H1 (cell line): ENCODE measurements at regions not wholly inside any gene's neighbourhood (a gene's known extent, or its start where the extent isn't known, plus 50 kb on each side); places are given as distances from the start of the nearest gene placed in this dataset.

ENCODE experiments used
- CTCF ChIA-PET: fragments of 300-600 bp; sonication (Branson Sonifier 250); formaldehyde crosslinking; loops from one replicate; lab custom pipeline; 2021; ENCODE audit not compliant: partially characterized antibody; lab: Charles Lee
- POLR2A ChIA-PET: fragments of 300-600 bp; sonication (Branson Sonifier 250); formaldehyde crosslinking; loops from one replicate; lab custom pipeline; 2021; ENCODE audit warnings: inconsistent platforms; ENCODE audit not compliant: partially characterized antibody; lab: Charles Lee
- DNase-seq, 2 experiments: peaks; one replicate each; pipeline versions ENCODE4 v3.0.0 to v3.0.0-alpha.2; 2010 to 2022; ENCODE audit warnings: low spot score in 2 of 2, low read depth in 1 of 2, mixed read lengths in 1 of 2
- FAIRE-seq: peaks from 2 replicates; lab custom pipeline; 2011; peaks lifted over from hg19 to GRCh38; lab: Jason Lieb, UNC
- H2AFZ ChIP-seq: 2 replicates; pipeline ENCODE4 v1.8.1; 2012; ENCODE audit warnings: low read length, inconsistent platforms
- H2AK5ac ChIP-seq: 2 replicates; pipeline ENCODE4 v1.6.1; 2013; ENCODE audit warnings: low read depth, low read length
- H2BK120ac ChIP-seq: replicated peaks from 2 replicates; pipeline ENCODE3; 2013; ENCODE audit warnings: low read depth, low read length, inconsistent platforms
- H2BK12ac ChIP-seq: 2 replicates; pipeline ENCODE4 v1.6.1; 2013; ENCODE audit warnings: low read depth, low read length
- H2BK15ac ChIP-seq: 2 replicates; pipeline ENCODE4 v1.6.1; 2013; ENCODE audit warnings: low read length
- H2BK20ac ChIP-seq: 2 replicates; pipeline ENCODE4 v1.6.1; 2013; ENCODE audit warnings: low read length
- H2BK5ac ChIP-seq: 2 replicates; pipeline ENCODE4 v1.6.1; 2013; ENCODE audit warnings: low read depth, low read length
- H3K14ac ChIP-seq: 2 replicates; pipeline ENCODE4 v1.6.1; 2013; ENCODE audit warnings: inconsistent platforms; ENCODE audit not compliant: insufficient read length
- H3K18ac ChIP-seq: 2 replicates; pipeline ENCODE4 v1.6.1; 2013; ENCODE audit warnings: low read length; ENCODE audit errors: extremely low read depth
- H3K23ac ChIP-seq: 2 replicates; pipeline ENCODE4 v1.6.1; 2013; ENCODE audit warnings: inconsistent platforms; ENCODE audit not compliant: insufficient read length
- H3K23me2 ChIP-seq: 2 replicates; pipeline ENCODE4 v1.6.1; 2013; ENCODE audit warnings: low read depth, low read length
- H3K27ac ChIP-seq: 2 replicates; pipeline ENCODE4 v1.6.1; 2011; ENCODE audit warnings: low read depth, low read length, inconsistent platforms
- H3K27me3 ChIP-seq, 4 experiments: replicated peaks in 1 of 4; 1 replicate in 1 of 4; 2 replicates in 3 of 4; pipeline versions ENCODE4 v1.6.1 to v1.8.1; 2011 to 2013; ENCODE audit warnings: low read length in 3 of 4, mild to moderate bottlenecking in 3 of 4, inconsistent platforms in 2 of 4, mixed read lengths in 2 of 4, moderate library complexity in 1 of 4; ENCODE audit not compliant: control insufficient read depth in 3 of 4, insufficient read depth in 3 of 4; ENCODE audit errors: extremely low read depth in 1 of 4
- H3K36me3 ChIP-seq, 4 experiments: 2 replicates each; pipeline versions ENCODE4 v1.6.1 to v1.8.1; 2011 to 2013; ENCODE audit warnings: mild to moderate bottlenecking in 4 of 4, low read length in 3 of 4, moderate library complexity in 2 of 4, control low read depth in 1 of 4, inconsistent platforms in 1 of 4; ENCODE audit not compliant: insufficient read depth in 4 of 4, control insufficient read depth in 2 of 4
- H3K4ac ChIP-seq: replicated peaks from 2 replicates; pipeline ENCODE3; 2013; ENCODE audit warnings: low read length, low read depth, mixed read lengths, inconsistent platforms; ENCODE audit not compliant: insufficient read length
- H3K4me1 ChIP-seq, 4 experiments: replicated peaks in 1 of 4; 1 replicate in 1 of 4; 2 replicates in 3 of 4; pipeline versions ENCODE4 v1.6.1 to v1.8.1; 2011 to 2013; ENCODE audit warnings: low read length in 3 of 4, inconsistent platforms in 2 of 4, mixed read lengths in 1 of 4; ENCODE audit not compliant: insufficient read depth in 4 of 4, control insufficient read depth in 3 of 4
- H3K4me2 ChIP-seq, 2 experiments: 2 replicates each; pipeline versions ENCODE4 v1.6.1 to v1.8.1; 2011 to 2013; ENCODE audit warnings: low read depth in 2 of 2, low read length in 2 of 2, control low read depth in 1 of 2, inconsistent platforms in 1 of 2, mild to moderate bottlenecking in 1 of 2; ENCODE audit not compliant: insufficient read depth in 1 of 2
- H3K4me3 ChIP-seq, 4 experiments: fragments of 200-600, 300-600 bp in 1 of 4; sonication (generic), shearing (Covaris generic), sonication (Bioruptor Twin) in 1 of 4; 2 replicates each; pipeline versions ENCODE4 v1.5.1 to v1.8.1; 2011 to 2016; ENCODE audit warnings: low read length in 4 of 4, low read depth in 3 of 4, control low read depth in 2 of 4, inconsistent platforms in 2 of 4, mild to moderate bottlenecking in 2 of 4, mixed read lengths in 1 of 4, moderate library complexity in 1 of 4; ENCODE audit not compliant: insufficient read depth in 2 of 4; ENCODE audit errors: extremely low read depth in 1 of 4
- H3K56ac ChIP-seq: replicated peaks from 2 replicates; pipeline ENCODE3; 2013; ENCODE audit warnings: low read depth, mild to moderate bottlenecking, mixed read lengths, low read length, inconsistent platforms; ENCODE audit not compliant: insufficient read length
- H3K79me1 ChIP-seq: 2 replicates; pipeline ENCODE4 v1.6.1; 2013; ENCODE audit warnings: low read depth, low read length, control low read depth
- H3K79me2 ChIP-seq, 2 experiments: 2 replicates each; pipeline versions ENCODE4 v1.6.1 to v1.8.1; 2012 to 2013; ENCODE audit warnings: low read length in 2 of 2, mild to moderate bottlenecking in 2 of 2, inconsistent platforms in 1 of 2; ENCODE audit not compliant: insufficient read depth in 2 of 2, control insufficient read depth in 1 of 2
- H3K9ac ChIP-seq, 4 experiments: replicated peaks in 1 of 4; 1 replicate in 1 of 4; 2 replicates in 3 of 4; pipeline versions ENCODE4 v1.6.1 to v1.8.1; 2011 to 2013; ENCODE audit warnings: low read depth in 3 of 4, low read length in 3 of 4, control low read depth in 2 of 4, mild to moderate bottlenecking in 2 of 4, moderate library complexity in 2 of 4, inconsistent platforms in 1 of 4; ENCODE audit errors: extremely low read depth in 1 of 4
- H3K9me3 ChIP-seq, 2 experiments: 2 replicates each; pipeline versions ENCODE4 v1.6.1 to v1.8.1; 2012 to 2013; ENCODE audit warnings: mild to moderate bottlenecking in 2 of 2, moderate library complexity in 2 of 2, control low read depth in 1 of 2, inconsistent platforms in 1 of 2, low read depth in 1 of 2, low read length in 1 of 2, mixed read lengths in 1 of 2; ENCODE audit not compliant: insufficient read depth in 2 of 2
- H4K20me1 ChIP-seq, 2 experiments: replicated peaks in 1 of 2; 2 replicates each; pipeline versions ENCODE3 to v1.8.1; 2011 to 2013; ENCODE audit warnings: inconsistent platforms in 2 of 2, low read length in 2 of 2, mild to moderate bottlenecking in 1 of 2; ENCODE audit not compliant: insufficient read depth in 2 of 2, control insufficient read depth in 1 of 2
- H4K5ac ChIP-seq: 2 replicates; pipeline ENCODE4 v1.6.1; 2013; ENCODE audit warnings: low read length, low read depth, mixed read lengths, inconsistent platforms; ENCODE audit not compliant: insufficient read length
- H4K8ac ChIP-seq: 2 replicates; pipeline ENCODE4 v1.8.0; 2013; ENCODE audit warnings: mild to moderate bottlenecking, moderate library complexity, low read length, inconsistent platforms; ENCODE audit not compliant: insufficient read depth; ENCODE audit errors: extremely low read depth
- H4K91ac ChIP-seq: replicated peaks from 2 replicates; pipeline ENCODE3; 2013; ENCODE audit warnings: low read length, mixed read lengths, inconsistent platforms; ENCODE audit not compliant: insufficient read length
- CBX8 ChIP-seq: fragments of 300-800, 300-1000 bp; sonication (generic); IDR thresholded peaks from 2 replicates; pipeline ENCODE4 v1.7.1; 2016; ENCODE audit warnings: low read depth, low read length, borderline replicate concordance
- CEBPB ChIP-seq: IDR thresholded peaks from 2 replicates; pipeline ENCODE4 v1.6.1; 2012; ENCODE audit warnings: low read depth, low read length
- JUN ChIP-seq: IDR thresholded peaks from 2 replicates; pipeline ENCODE4 v1.6.1; 2011; ENCODE audit warnings: low read depth, mild to moderate bottlenecking, improper control_type of control experiment, low read length
- JUND ChIP-seq: IDR thresholded peaks from 2 replicates; pipeline ENCODE4 v1.6.1; 2011; ENCODE audit warnings: mild to moderate bottlenecking, improper control_type of control experiment, low read length
- MAX ChIP-seq: IDR thresholded peaks from 2 replicates; pipeline ENCODE4 v1.6.1; 2012; ENCODE audit warnings: inconsistent platforms
- NRF1 ChIP-seq: IDR thresholded peaks from 2 replicates; pipeline ENCODE4 v1.6.1; 2011; ENCODE audit warnings: mild to moderate bottlenecking, low read depth, low read length, improper control_type of control experiment
- POU5F1 ChIP-seq: IDR thresholded peaks from 2 replicates; pipeline ENCODE4 v1.6.1; 2011; ENCODE audit warnings: low read depth, mild to moderate bottlenecking, low read length, moderate library complexity
- RAD21 ChIP-seq, 2 experiments: IDR thresholded peaks in 1 of 2; conservative IDR thresholded peaks in 1 of 2; 2 replicates each; pipeline ENCODE4 v1.6.1; 2011; ENCODE audit warnings: low read depth in 2 of 2, low read length in 2 of 2, improper control_type of control experiment in 1 of 2, inconsistent platforms in 1 of 2, mild to moderate bottlenecking in 1 of 2, moderate library complexity in 1 of 2
- RFX5 ChIP-seq: IDR thresholded peaks from 2 replicates; pipeline ENCODE4 v1.6.1; 2011; ENCODE audit warnings: low read depth, low read length, improper control_type of control experiment, borderline replicate concordance
- SAP30 ChIP-seq: fragments of 300-600 bp; sonication (generic); IDR thresholded peaks from 2 replicates; pipeline ENCODE4 v1.7.1; 2012; ENCODE audit warnings: low read length, moderate library complexity, mild to moderate bottlenecking, inconsistent platforms; ENCODE audit not compliant: insufficient read depth, insufficient replicate concordance
- SIRT6 ChIP-seq: IDR thresholded peaks from one replicate; pipeline ENCODE4 v1.7.1; 2012; ENCODE audit warnings: low read length, inconsistent platforms
- SP4 ChIP-seq: IDR thresholded peaks from 2 replicates; pipeline ENCODE4 v1.6.1; 2012; ENCODE audit warnings: low read length, inconsistent platforms
- TCF12 ChIP-seq: IDR thresholded peaks from 2 replicates; pipeline ENCODE4 v1.6.1; 2011; ENCODE audit warnings: low read depth, mild to moderate bottlenecking, low read length
- ZNF274 ChIP-seq: IDR thresholded peaks from 2 replicates; pipeline ENCODE4 v1.7.0; 2012; ENCODE audit warnings: low read length, borderline replicate concordance; ENCODE audit errors: extremely low read depth
- WGBS, 2 experiments: shearing (Covaris generic) in 1 of 2; methylation state at CpG; one replicate each; pipeline versions ENCODE4 v1.1.6 to v1.1.7; 2013 to 2015; ENCODE audit warnings: low lambda C conversion rate in 2 of 2, mixed read lengths in 2 of 2, inconsistent platforms in 1 of 2, low coverage in 1 of 2, missing lambda C conversion rate in 1 of 2; ENCODE audit not compliant: insufficient replicate concordance in 2 of 2, insufficient coverage in 1 of 2, insufficient read length in 1 of 2; ENCODE audit errors: extremely low coverage in 1 of 2, missing lambda C conversion rate in 1 of 2; 5-methylcytosine and 5-hydroxymethylcytosine counted together

- Histone ChIP-seq H2BK12ac (no peak overlapping the region), H3K14ac (no peak overlapping the region), H2AFZ (no peak overlapping the region), H3K9me3 (no peaks in the 10 kb centered on the region), H3K4me3 (peak overlapping the region in 3 of 4 experiments; percentile 80 to 100 (median 81); a peak in 7 of 8 replicates), H3K18ac (no peak overlapping the region; the same call in 1 of the 2 replicates), H2BK5ac (no peak overlapping the region), H3K4me1 (peaks cover 0 to 14% (median 7%) of the 10 kb centered on the region in 4 experiments; a peak in 4 of 7 replicates), H3K36me3 (peaks cover 4 to 38% (median 17%) of the 10 kb centered on the region in 4 experiments; a peak in 6 of 8 replicates), H3K56ac (no peak overlapping the region), H3K4ac (no peak overlapping the region), H4K20me1 (peaks cover 2 to 7% of the 10 kb centered on the region in 2 experiments), H3K27me3 (no peaks in the 10 kb centered on the region), H4K91ac (no peak overlapping the region), H4K5ac (peak overlapping the region; percentile 99), H3K23me2 (no peaks in the 10 kb centered on the region), H3K79me2 (peaks cover 6 to 46% of the 10 kb centered on the region in 2 experiments), H3K79me1 (no peaks in the 10 kb centered on the region), H4K8ac (no peak overlapping the region), H2BK120ac (no peak overlapping the region), H2BK20ac (no peak overlapping the region), H3K23ac (no peak overlapping the region), H2BK15ac (no peak overlapping the region), H2AK5ac (no peak overlapping the region), H3K9ac (0 out of 7 replicates have a peak overlapping the region, but pooled peaks of 1 of the 4 experiments have one; percentile 22), H3K27ac (peak overlapping the region; percentile 52; the same call in 1 of the 2 replicates), H3K4me2 (peak overlapping the region; percentile 40 to 65; a peak in 2 of 4 replicates)
- no peak for TF ChIP-seq POU5F1
- no peak for TF ChIP-seq SAP30
- no peak for TF ChIP-seq TCF12
- no peak for TF ChIP-seq NRF1
- TF ChIP-seq JUN: no peak
- TF ChIP-seq MAX: no peak
- no peak for TF ChIP-seq RFX5
- no peak for TF ChIP-seq SP4
- TF ChIP-seq CBX8: no peak
- TF ChIP-seq ZNF274: no peak
- TF ChIP-seq SIRT6: no peak
- TF ChIP-seq JUND: no peak
- TF ChIP-seq CEBPB: no peak
- TF ChIP-seq RAD21 (IDR thresholded peaks at IDR 0.05 in 1 of 2, conservative IDR thresholded peaks at IDR 0.05 in 1 of 2; ENCODE audit: low read depth in 2 of 2, low read length in 2 of 2): no peak
- FAIRE-seq (no peak), DNase-seq (no peak)
- WGBS, 2 experiments: 4% methylated on average over 3 of the region's 4 CpGs; no CpG with 5 or more reads in 1 of the 2 experiments
- ChIA-PET CTCF (interaction anchor here (0.6 to 1.2 kb wide), 3 partner anchors 80 to 88 kb away, joined by 3 read pairs; no protein-coding TSS in a partner anchor), POLR2A (interaction anchor here (0.8 to 2.0 kb wide), 6 partner anchors 13 to 148 kb away, joined by 3 to 11 read pairs (median 4); no protein-coding TSS in a partner anchor)
Observed at GRCh38 chrX:134174273-134174660, 62.7 kb upstream of the CCDC160 start.
